SK-N-SH (cell line): ENCODE measurements at regions not wholly inside any gene's neighbourhood (a gene's known extent, or its start where the extent isn't known, plus 50 kb on each side); places are given as distances from the start of the nearest gene placed in this dataset.

ENCODE experiments used
- CTCF ChIA-PET: fragments of 300-600, 350-600 bp; formaldehyde crosslinking; extraction: SDS; loops from one replicate; lab custom pipeline; 2021; lab: Yijun Ruan, JAX
- POLR2A ChIA-PET: fragments of 350-600 bp; sonication (Branson Sonifier 250); formaldehyde crosslinking; extraction: SDS; loops from one replicate; lab custom pipeline; 2020; ENCODE audit warnings: antibody characterized with exemption, inconsistent platforms; lab: Yijun Ruan, JAX
- DNase-seq: peaks from one replicate; pipeline ENCODE4 v3.0.0; 2012
- H2AFZ ChIP-seq: fragments of 200-600 bp; sonication (generic); 2 replicates; pipeline ENCODE4 v1.8.1; 2016; ENCODE audit warnings: antibody characterized with exemption, mild to moderate bottlenecking, low read depth
- H3F3A ChIP-seq: fragments of 200-600 bp; sonication (generic); replicated peaks from 2 replicates; pipeline ENCODE3; 2016; ENCODE audit warnings: antibody characterized with exemption, mild to moderate bottlenecking; ENCODE audit not compliant: insufficient read depth
- H3K27ac ChIP-seq, 2 experiments: fragments of 200-500 bp in 1 of 2; fragments of 200-600 bp in 1 of 2; sonication (Bioruptor generic) in 1 of 2; sonication (generic), shearing (Covaris generic) in 1 of 2; 2 replicates each; pipeline versions ENCODE4 v1.5.1 to v1.6.1; 2014 to 2016; ENCODE audit warnings: low read depth in 2 of 2, inconsistent platforms in 1 of 2, low read length in 1 of 2, mild to moderate bottlenecking in 1 of 2, mixed read lengths in 1 of 2
- H3K27me3 ChIP-seq: fragments of 200-600 bp; sonication (generic), shearing (Covaris generic); 2 replicates; pipeline ENCODE4 v1.6.1; 2016; ENCODE audit warnings: mixed run types; ENCODE audit not compliant: insufficient read depth
- H3K36me3 ChIP-seq, 2 experiments: fragments of 200-500 bp in 1 of 2; fragments of 200-600 bp in 1 of 2; sonication (Bioruptor generic) in 1 of 2; sonication (generic) in 1 of 2; replicated peaks in 1 of 2; 2 replicates each; pipeline versions ENCODE3 to v1.5.1; 2014 to 2016; ENCODE audit warnings: low read length in 1 of 2, mild to moderate bottlenecking in 1 of 2; ENCODE audit not compliant: insufficient read depth in 2 of 2, control insufficient read depth in 1 of 2
- H3K4me1 ChIP-seq, 2 experiments: fragments of 200-500 bp in 1 of 2; fragments of 200-600 bp in 1 of 2; sonication (Bioruptor generic) in 1 of 2; sonication (generic), shearing (Covaris generic) in 1 of 2; 2 replicates each; pipeline versions ENCODE4 v1.5.1 to v1.6.1; 2014 to 2016; ENCODE audit warnings: low read depth in 1 of 2, low read length in 1 of 2, mixed run types in 1 of 2; ENCODE audit not compliant: insufficient read depth in 2 of 2, control insufficient read depth in 1 of 2
- H3K4me2 ChIP-seq: fragments of 200-600 bp; sonication (generic), shearing (Covaris generic); 2 replicates; pipeline ENCODE4 v1.6.1; 2017; ENCODE audit warnings: mixed run types
- H3K4me3 ChIP-seq, 2 experiments: fragments of 200-500 bp in 1 of 2; fragments of 200-600 bp in 1 of 2; sonication (Bioruptor generic) in 1 of 2; sonication (generic), shearing (Covaris generic) in 1 of 2; 2 replicates each; pipeline versions ENCODE4 v1.5.1 to v1.8.1; 2014 to 2016; ENCODE audit warnings: low read depth in 2 of 2, inconsistent platforms in 1 of 2, low read length in 1 of 2, mild to moderate bottlenecking in 1 of 2, mixed read lengths in 1 of 2, moderate library complexity in 1 of 2
- H3K79me2 ChIP-seq: fragments of 200-600 bp; sonication (generic); 2 replicates; pipeline ENCODE4 v1.8.1; 2017; ENCODE audit warnings: mild to moderate bottlenecking; ENCODE audit not compliant: insufficient read depth
- H3K9ac ChIP-seq: fragments of 200-600 bp; sonication (generic); 2 replicates; pipeline ENCODE4 v1.6.1; 2017; ENCODE audit warnings: mixed run types
- H3K9me2 ChIP-seq: fragments of 200-600 bp; sonication (generic); 2 replicates; pipeline ENCODE4 v1.6.1; 2017; ENCODE audit warnings: mixed run types
- H3K9me3 ChIP-seq: fragments of 200-600 bp; sonication (generic); 2 replicates; pipeline ENCODE4 v1.6.1; 2017; ENCODE audit warnings: mixed run types, mild to moderate bottlenecking, moderate library complexity
- H4K20me1 ChIP-seq: fragments of 200-600 bp; sonication (generic); 2 replicates; pipeline ENCODE4 v1.6.1; 2017; ENCODE audit warnings: mild to moderate bottlenecking, mixed run types; ENCODE audit not compliant: insufficient read depth
- CHD2 ChIP-seq: fragments of 150-350 bp; IDR thresholded peaks from 2 replicates; pipeline ENCODE4 v1.6.1; 2018; ENCODE audit warnings: low read length; ENCODE audit not compliant: partially characterized antibody
- CTCF ChIP-seq: fragments of 200-600 bp; sonication (generic); IDR thresholded peaks from 2 replicates; pipeline ENCODE4 v1.6.1; 2017; ENCODE audit warnings: antibody characterized with exemption, mild to moderate bottlenecking, moderate library complexity
- EP300 ChIP-seq, 2 experiments: IDR thresholded peaks; 2 replicates each; pipeline versions ENCODE4 v1.4.0 to v1.6.1; 2012; ENCODE audit warnings: borderline replicate concordance in 1 of 2, low read depth in 1 of 2, low read length in 1 of 2
- EZH2phosphoT487 ChIP-seq: fragments of 200-600 bp; sonication (generic); IDR thresholded peaks from 2 replicates; pipeline ENCODE4 v1.6.1; 2017; ENCODE audit warnings: low read depth, mixed run types, mild to moderate bottlenecking, antibody characterized with exemption, moderate library complexity, borderline replicate concordance
- FOSL2 ChIP-seq: IDR thresholded peaks from 2 replicates; pipeline ENCODE4 v1.4.0; 2012; ENCODE audit warnings: low read depth, mild to moderate bottlenecking, moderate library complexity, borderline replicate concordance
- FOXJ3 ChIP-seq: sonication (generic); formaldehyde crosslinking; IDR thresholded peaks from 2 replicates; pipeline ENCODE4 v1.5.1; 2020; ENCODE audit warnings: mild to moderate bottlenecking, missing genetic modification reagents
- FOXM1 ChIP-seq: IDR thresholded peaks from 2 replicates; pipeline ENCODE4 v1.4.0; 2012; ENCODE audit warnings: low read depth, mild to moderate bottlenecking
- GABPA ChIP-seq: IDR thresholded peaks from 2 replicates; pipeline ENCODE4 v1.4.0; 2012; ENCODE audit warnings: low read depth, mild to moderate bottlenecking
- GATA2 ChIP-seq: sonication (generic); formaldehyde crosslinking; IDR thresholded peaks from 2 replicates; pipeline ENCODE4 v1.5.0; 2020; ENCODE audit warnings: mild to moderate bottlenecking, missing genetic modification reagents
- IRF3 ChIP-seq: fragments of 150-350 bp; IDR thresholded peaks from 2 replicates; pipeline ENCODE4 v1.6.1; 2016; ENCODE audit warnings: mild to moderate bottlenecking, low read depth, low read length
- MAX ChIP-seq: IDR thresholded peaks from 2 replicates; pipeline ENCODE4 v1.4.0; 2012; ENCODE audit warnings: low read depth
- MEF2A ChIP-seq: IDR thresholded peaks from 2 replicates; pipeline ENCODE4 v1.4.0; 2012; ENCODE audit warnings: low read depth, borderline replicate concordance
- MXI1 ChIP-seq: IDR thresholded peaks from 2 replicates; pipeline ENCODE4 v1.6.1; 2012; ENCODE audit warnings: mild to moderate bottlenecking, low read depth, low read length, improper control_type of control experiment
- NFIC ChIP-seq: IDR thresholded peaks from 2 replicates; pipeline ENCODE4 v1.4.0; 2012; ENCODE audit warnings: borderline replicate concordance
- NRF1 ChIP-seq: IDR thresholded peaks from 2 replicates; pipeline ENCODE4 v1.6.1; 2012; ENCODE audit warnings: low read depth, mild to moderate bottlenecking, low read length
- POLR2AphosphoS5 ChIP-seq: IDR thresholded peaks from 2 replicates; pipeline ENCODE4 v1.6.1; 2012; ENCODE audit warnings: low read depth, low read length
- RAD21 ChIP-seq: IDR thresholded peaks from 2 replicates; pipeline ENCODE4 v1.6.1; 2012; ENCODE audit warnings: mild to moderate bottlenecking, low read length
- RFX5 ChIP-seq: IDR thresholded peaks from 2 replicates; pipeline ENCODE4 v1.6.1; 2012; ENCODE audit warnings: mild to moderate bottlenecking, improper control_type of control experiment, low read length
- SIN3A ChIP-seq: IDR thresholded peaks from 2 replicates; pipeline ENCODE4 v1.6.1; 2012; ENCODE audit warnings: low read depth, mild to moderate bottlenecking, low read length, moderate library complexity, borderline replicate concordance
- SMC3 ChIP-seq: IDR thresholded peaks from 2 replicates; pipeline ENCODE4 v1.6.1; 2012; ENCODE audit warnings: low read depth, low read length, improper control_type of control experiment
- TAF1 ChIP-seq: IDR thresholded peaks from 2 replicates; pipeline ENCODE4 v1.6.1; 2012; ENCODE audit warnings: low read depth, mild to moderate bottlenecking, low read length, moderate library complexity, borderline replicate concordance
- TCF12 ChIP-seq: IDR thresholded peaks from 2 replicates; pipeline ENCODE4 v1.4.0; 2012
- TEAD4 ChIP-seq: IDR thresholded peaks from 2 replicates; pipeline ENCODE4 v1.4.0; 2012; ENCODE audit warnings: mild to moderate bottlenecking, borderline replicate concordance; ENCODE audit not compliant: insufficient read depth
- YY1 ChIP-seq: IDR thresholded peaks from 2 replicates; pipeline ENCODE4 v1.4.0; 2012; ENCODE audit warnings: low read depth, mild to moderate bottlenecking
- WGBS: methylation state at CpG from one replicate; pipeline ENCODE4 v1.1.6; 2017; ENCODE audit warnings: low lambda C conversion rate; 5-methylcytosine and 5-hydroxymethylcytosine counted together

- H3K36me3 ChIP-seq = no peaks in the 10 kb centered on the region
- TF ChIP-seq FOXJ3 (CRISPR knock-in tag) (no peak), IRF3 (no peak), SIN3A (no peak), CTCF (no peak), TEAD4 (no peak), CHD2 (no peak), POLR2AphosphoS5 (no peak), YY1 (no peak), EZH2phosphoT487 (no peak), TCF12 (no peak), MXI1 (no peak), FOSL2 (no peak), GATA2 (CRISPR knock-in tag) (no peak), SMC3 (no peak)
- H3K9me3 ChIP-seq = no peaks in the 10 kb centered on the region
- DNase-seq = no peak
- H3K4me1 ChIP-seq = no peaks in the 10 kb centered on the region
- no peaks in the 10 kb centered on the region for H3K79me2 ChIP-seq
- no peak overlapping the region for H3K27ac ChIP-seq
- H2AFZ ChIP-seq = no peak overlapping the region
- H3F3A ChIP-seq = no peaks in the 10 kb centered on the region
- ChIA-PET CTCF (interaction anchor here (1.1 to 1.5 kb wide), 2 partner anchors 79 to 207 kb away, joined by 3 read pairs; no protein-coding TSS in a partner anchor), POLR2A (no interaction called here)
- no peaks in the 10 kb centered on the region; the same call in 1 of the 2 replicates for H3K27me3 ChIP-seq
- 8% methylated on average over 8 of the region's 14 CpGs for WGBS
- H3K9me2 ChIP-seq = no peaks in the 10 kb centered on the region
- H4K20me1 ChIP-seq = no peaks in the 10 kb centered on the region
- no peak overlapping the region for H3K4me2 ChIP-seq
- H3K4me3 ChIP-seq = no peak overlapping the region
- H3K9ac ChIP-seq = no peak overlapping the region
Measured at GRCh38 chr22:49425356-49425755, 402.3 kb downstream of the BRD1 start.

GRCh38 chr22:49424893-49425270, 402.8 kb downstream of the BRD1 start:
- Histone ChIP-seq H3K79me2 (no peaks in the 10 kb centered on the region), H2AFZ (no peak overlapping the region), H3K4me2 (no peak overlapping the region), H3K9me3 (no peaks in the 10 kb centered on the region), H3K9ac (no peak overlapping the region), H4K20me1 (no peaks in the 10 kb centered on the region), H3K36me3 (no peaks in the 10 kb centered on the region), H3K4me3 (no peak overlapping the region), H3F3A (no peaks in the 10 kb centered on the region), H3K27ac (no peak overlapping the region), H3K4me1 (no peaks in the 10 kb centered on the region), H3K9me2 (no peaks in the 10 kb centered on the region), H3K27me3 (no peaks in the 10 kb centered on the region; the same call in 1 of the 2 replicates)
- ChIA-PET CTCF (interaction anchor here (0.6 to 1.5 kb wide), 3 partner anchors 80 to 209 kb away, joined by 3 read pairs; no protein-coding TSS in a partner anchor), POLR2A (no interaction called here)
- DNase-seq = no peak
- 24% methylated on average over 10 of the region's 10 CpGs for WGBS
- TF ChIP-seq IRF3 (no peak), FOXM1 (no peak), TAF1 (no peak), POLR2AphosphoS5 (no peak), FOXJ3 (CRISPR knock-in tag) (no peak), EP300 (IDR thresholded peaks at IDR 0.05; ENCODE audit: borderline replicate concordance in 1 of 2, low read depth in 1 of 2, low read length in 1 of 2) (no peak), MXI1 (no peak), MEF2A (no peak), NRF1 (no peak), RFX5 (no peak), SIN3A (no peak), NFIC (no peak), MAX (no peak), SMC3 (no peak), RAD21 (no peak), GABPA (no peak), YY1 (no peak)
